ENCODE measurements at regions not wholly inside any gene's neighbourhood (a gene's known extent, or its start where the extent isn't known, plus 50 kb on each side); places are given as distances from the start of the nearest gene placed in this dataset.

GRCh38 chr4:144547678-144548298, 98.2 kb upstream of the HHIP start:
- no peak for DNase-seq
- Histone ChIP-seq H3K9me3 (no peaks in the 10 kb centered on the region), H3K9ac (ENCODE audit: low read depth in 2 of 2, low read length in 2 of 2) (no peak overlapping the region), H3K4me3 (no peak overlapping the region), H3K4me1 (no peaks in the 10 kb centered on the region), H3K27ac (no peak overlapping the region), H3K36me3 (no peaks in the 10 kb centered on the region), H3K27me3 (no peaks in the 10 kb centered on the region)
- no peak for TF ChIP-seq CTCF (IDR thresholded peaks at IDR 0.05)
- intact Hi-C loops (cut with DNase I), result no loop called here

GRCh38 chr4:144556636-144557035, 89.3 kb upstream of the HHIP start:
- no peak for TF ChIP-seq CTCF (IDR thresholded peaks at IDR 0.05)
- Histone ChIP-seq H3K27me3 (no peaks in the 10 kb centered on the region), H3K9ac (ENCODE audit: low read depth in 2 of 2, low read length in 2 of 2) (no peak overlapping the region), H3K9me3 (no peaks in the 10 kb centered on the region), H3K4me3 (no peak overlapping the region), H3K4me1 (no peaks in the 10 kb centered on the region), H3K27ac (no peak overlapping the region), H3K36me3 (no peaks in the 10 kb centered on the region)
- intact Hi-C loops (cut with DNase I), result no loop called here
- no peak for DNase-seq

- no peak overlapping the region for H3K4me3 ChIP-seq
- H3K4me1 ChIP-seq, result no peaks in the 10 kb centered on the region
- DNase-seq, result no peak
- H3K9ac ChIP-seq (ENCODE audit: low read depth in 2 of 2, low read length in 2 of 2), result no peak overlapping the region
- TF ChIP-seq CTCF (IDR thresholded peaks at IDR 0.05), result no peak
- no peaks in the 10 kb centered on the region for H3K36me3 ChIP-seq
- H3K9me3 ChIP-seq, result no peaks in the 10 kb centered on the region
- no peak overlapping the region for H3K27ac ChIP-seq
- intact Hi-C loops (cut with DNase I), result no loop called here
- no peaks in the 10 kb centered on the region for H3K27me3 ChIP-seq
These were observed 88.6 kb upstream of the HHIP start for GRCh38 chr4:144557404-144557803.

GRCh38 chr4:144562019-144562705, 83.8 kb upstream of the HHIP start:
- H3K27ac ChIP-seq, result no peak overlapping the region
- DNase-seq, result no peak
- no peaks in the 10 kb centered on the region for H3K36me3 ChIP-seq
- H3K9me3 ChIP-seq, result no peaks in the 10 kb centered on the region
- H3K27me3 ChIP-seq, result no peaks in the 10 kb centered on the region
- H3K4me3 ChIP-seq, result no peak overlapping the region
- no peak overlapping the region for H3K9ac ChIP-seq (ENCODE audit: low read depth in 2 of 2, low read length in 2 of 2)
- intact Hi-C loops (cut with DNase I), result no loop called here
- no peak for TF ChIP-seq CTCF (IDR thresholded peaks at IDR 0.05)
- H3K4me1 ChIP-seq, result no peaks in the 10 kb centered on the region

- H3K27ac ChIP-seq, result no peak overlapping the region
- no peak overlapping the region for H3K9ac ChIP-seq (ENCODE audit: low read depth in 2 of 2, low read length in 2 of 2)
- H3K4me1 ChIP-seq, result no peaks in the 10 kb centered on the region
- no peak overlapping the region for H3K4me3 ChIP-seq
- no peaks in the 10 kb centered on the region for H3K9me3 ChIP-seq
- H3K27me3 ChIP-seq, result no peaks in the 10 kb centered on the region
- H3K36me3 ChIP-seq, result no peaks in the 10 kb centered on the region
- DNase-seq, result no peak
- TF ChIP-seq CTCF (IDR thresholded peaks at IDR 0.05), result no peak
- intact Hi-C loops (cut with DNase I), result no loop called here
These were observed 81.6 kb upstream of the HHIP start for GRCh38 chr4:144564358-144564757.

Data from colonic mucosa (tissue), 4 donors.